H7 (cell line): ENCODE measurements at regions not wholly inside any gene's neighbourhood (a gene's known extent, or its start where the extent isn't known, plus 50 kb on each side); places are given as distances from the start of the nearest gene placed in this dataset.

ENCODE experiments used
- DNase-seq: peaks from one replicate; pipeline ENCODE4 v3.0.0; 2012
- H3K27me3 ChIP-seq: 2 replicates; pipeline ENCODE4 v1.6.0; 2011; ENCODE audit warnings: mild to moderate bottlenecking, low read length; ENCODE audit not compliant: control insufficient read depth, insufficient read depth
- H3K36me3 ChIP-seq: replicated peaks from 2 replicates; pipeline ENCODE4 v1.5.1; 2011; ENCODE audit warnings: low read length; ENCODE audit not compliant: control insufficient read depth, insufficient read depth
- H3K4me3 ChIP-seq: 2 replicates; pipeline ENCODE4 v1.5.1; 2011; ENCODE audit warnings: low read depth, mild to moderate bottlenecking, control low read depth, low read length, moderate library complexity; ENCODE audit not compliant: insufficient read depth

DNA sequence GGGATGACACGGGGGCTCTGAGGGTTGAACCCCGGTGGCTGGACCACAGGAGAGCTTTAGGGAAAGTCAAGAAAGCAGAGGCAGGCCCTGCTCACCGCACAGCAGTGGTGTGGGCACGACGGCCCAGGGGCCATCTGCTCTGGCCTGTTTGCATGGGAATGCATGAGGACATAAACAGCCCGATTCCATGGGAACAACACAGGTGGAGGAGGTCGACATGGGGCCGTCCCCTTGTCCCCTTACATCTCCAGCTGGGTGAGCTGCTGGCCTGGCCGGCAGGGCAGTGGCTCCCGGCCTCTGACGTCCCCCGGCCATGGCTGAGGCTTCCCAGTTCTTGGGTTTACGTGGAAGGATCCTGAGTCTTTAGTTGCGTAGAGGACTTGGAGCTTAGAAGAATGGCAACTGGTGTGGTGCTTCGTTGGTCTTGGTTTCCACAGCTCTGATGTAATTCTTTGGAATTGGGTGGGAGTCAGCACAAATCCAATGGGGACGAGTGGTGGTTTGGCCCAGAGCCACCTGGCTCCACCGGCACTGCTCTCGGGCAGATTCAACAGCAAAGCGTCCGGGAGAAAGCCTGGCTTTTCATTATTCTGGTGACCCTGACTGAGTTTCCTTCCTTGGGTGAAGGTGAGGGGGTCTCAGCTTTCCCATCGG lies 98.3 kb upstream of the HDAC4 start:
- H3K4me3 ChIP-seq = no peak overlapping the region
- no peaks in the 10 kb centered on the region for H3K36me3 ChIP-seq
- H3K27me3 ChIP-seq = no peaks in the 10 kb centered on the region
- no peak for DNase-seq

DNA sequence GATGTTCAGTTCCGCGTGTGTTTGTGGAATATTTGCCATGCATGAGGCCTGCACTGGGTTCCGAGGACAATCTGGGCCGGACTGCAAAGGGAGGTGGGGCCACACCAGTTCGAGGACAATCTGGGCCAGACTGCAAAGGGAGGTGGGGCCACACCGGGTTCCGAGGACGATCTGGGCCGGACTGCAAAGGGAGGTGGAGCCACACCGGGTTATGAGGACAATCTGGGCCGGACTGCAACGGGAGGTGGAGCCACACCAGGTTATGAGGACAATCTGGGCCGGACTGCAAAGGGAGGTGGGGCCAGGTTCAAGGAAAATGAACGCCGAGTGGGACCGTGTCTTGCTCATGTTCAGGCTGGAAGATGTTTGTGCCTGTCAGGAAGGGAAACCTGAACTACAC lies 97.8 kb upstream of the HDAC4 start:
- DNase-seq = no peak
- H3K4me3 ChIP-seq = no peak overlapping the region
- H3K36me3 ChIP-seq = no peaks in the 10 kb centered on the region
- no peaks in the 10 kb centered on the region for H3K27me3 ChIP-seq

DNA sequence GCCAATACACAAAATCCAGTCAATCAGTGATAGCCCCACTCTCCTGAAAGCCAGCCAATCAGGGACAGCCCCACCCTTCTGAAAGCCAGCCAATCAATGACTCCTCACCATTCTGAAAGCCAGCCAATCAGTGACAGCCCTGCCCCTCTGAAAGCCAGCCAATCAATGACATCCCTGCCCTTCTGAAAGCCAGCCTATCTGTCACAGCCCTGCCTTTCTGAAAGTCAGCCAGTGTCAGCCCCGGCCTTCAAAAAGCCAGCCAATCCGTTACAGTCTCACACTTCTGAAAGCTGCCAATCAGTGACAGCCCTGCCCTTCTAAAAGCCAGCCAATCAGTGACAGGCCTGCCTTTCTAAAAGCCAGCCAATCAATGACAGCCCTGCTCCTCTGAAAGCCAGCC lies 95.9 kb upstream of the HDAC4 start:
- Histone ChIP-seq H3K4me3 (no peak overlapping the region), H3K27me3 (no peaks in the 10 kb centered on the region), H3K36me3 (no peaks in the 10 kb centered on the region)
- DNase-seq = no peak

DNA sequence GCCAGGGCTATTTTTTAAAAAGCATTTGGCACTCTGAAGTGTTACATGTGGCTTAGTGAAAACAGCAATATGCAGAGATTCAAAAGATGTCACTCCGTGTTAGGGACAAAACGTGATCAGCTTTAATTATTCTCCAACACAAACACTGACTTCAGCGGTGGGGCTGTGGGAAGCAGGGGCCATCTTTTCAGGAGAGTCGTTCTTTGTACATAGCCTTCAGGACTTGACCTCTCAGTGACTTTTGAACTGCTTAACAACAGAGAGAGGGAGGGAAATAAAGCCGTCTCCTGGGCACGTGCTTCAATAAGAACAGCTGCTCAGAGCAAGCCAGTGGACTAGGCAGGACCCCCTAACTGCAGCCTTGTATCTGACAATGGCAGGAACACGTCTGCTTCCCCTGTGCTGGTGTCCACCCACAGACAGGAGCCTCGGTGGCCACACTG lies 95.0 kb upstream of the HDAC4 start:
- DNase-seq = no peak
- H3K4me3 ChIP-seq = no peak overlapping the region
- H3K27me3 ChIP-seq = no peaks in the 10 kb centered on the region
- H3K36me3 ChIP-seq = no peaks in the 10 kb centered on the region

DNA sequence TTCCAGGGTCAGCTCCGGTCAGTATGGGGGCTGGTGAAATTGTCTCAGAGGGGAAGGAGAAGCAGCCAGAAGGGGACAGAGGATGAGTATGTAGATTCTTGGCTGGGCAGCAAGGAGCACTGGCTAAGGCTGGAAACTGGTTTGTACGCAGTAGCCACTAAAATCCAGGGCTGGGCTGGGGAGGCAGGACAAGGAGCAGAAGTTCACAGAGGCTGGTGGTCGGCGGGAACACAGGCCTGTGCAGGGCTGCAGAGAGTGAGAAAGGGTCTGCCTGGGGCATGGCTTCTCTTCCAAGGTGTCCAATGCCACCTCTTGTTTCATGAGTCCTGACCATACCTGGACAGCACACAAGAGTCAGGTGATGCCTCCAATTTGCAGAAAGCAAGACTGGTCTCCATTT lies 94.4 kb upstream of the HDAC4 start:
- Histone ChIP-seq H3K4me3 (no peak overlapping the region), H3K27me3 (no peaks in the 10 kb centered on the region), H3K36me3 (no peaks in the 10 kb centered on the region)
- DNase-seq = no peak

DNA sequence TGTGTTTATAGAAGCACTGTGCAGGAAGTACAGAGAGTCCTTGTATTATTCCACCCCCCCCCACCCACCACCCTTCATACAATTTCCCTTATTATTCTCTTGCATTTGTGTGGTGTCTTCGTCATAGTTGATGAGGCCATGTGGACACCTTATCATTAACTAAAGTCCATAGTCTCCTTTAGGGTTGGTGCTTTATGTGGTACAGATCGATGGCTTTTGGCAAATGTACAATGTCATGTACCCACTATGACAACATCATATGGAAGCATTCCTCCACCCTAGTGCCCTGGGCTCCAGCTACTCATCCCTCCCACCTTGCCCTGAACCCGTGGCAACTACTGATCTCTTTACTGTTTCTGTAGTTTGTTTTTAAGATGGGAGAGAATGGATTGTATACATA lies 93.8 kb upstream of the HDAC4 start:
- Histone ChIP-seq H3K4me3 (no peak overlapping the region), H3K36me3 (no peaks in the 10 kb centered on the region), H3K27me3 (no peaks in the 10 kb centered on the region)
- no peak for DNase-seq

DNA sequence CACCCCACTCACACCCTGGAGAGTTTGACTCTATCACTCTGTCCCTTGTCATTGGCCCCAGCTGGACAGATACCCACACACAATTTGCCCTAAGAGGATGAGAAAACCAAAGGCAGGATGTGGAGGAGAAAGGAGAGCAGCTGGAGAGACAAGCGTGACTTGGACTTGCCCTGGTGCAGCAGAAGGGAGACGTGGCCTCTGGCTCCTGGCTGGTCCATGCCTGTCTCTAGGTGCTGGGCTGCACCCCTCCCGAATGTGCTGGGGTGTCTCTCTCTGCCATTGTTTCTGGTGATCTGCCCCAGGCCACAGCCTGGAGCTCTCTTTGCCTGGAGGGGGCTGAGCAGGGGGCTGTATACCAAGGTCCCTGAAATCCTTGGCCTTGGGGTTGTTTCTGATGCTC lies 88.7 kb upstream of the HDAC4 start:
- no peaks in the 10 kb centered on the region for H3K27me3 ChIP-seq
- H3K4me3 ChIP-seq = no peak overlapping the region
- no peaks in the 10 kb centered on the region for H3K36me3 ChIP-seq
- DNase-seq = no peak

DNA sequence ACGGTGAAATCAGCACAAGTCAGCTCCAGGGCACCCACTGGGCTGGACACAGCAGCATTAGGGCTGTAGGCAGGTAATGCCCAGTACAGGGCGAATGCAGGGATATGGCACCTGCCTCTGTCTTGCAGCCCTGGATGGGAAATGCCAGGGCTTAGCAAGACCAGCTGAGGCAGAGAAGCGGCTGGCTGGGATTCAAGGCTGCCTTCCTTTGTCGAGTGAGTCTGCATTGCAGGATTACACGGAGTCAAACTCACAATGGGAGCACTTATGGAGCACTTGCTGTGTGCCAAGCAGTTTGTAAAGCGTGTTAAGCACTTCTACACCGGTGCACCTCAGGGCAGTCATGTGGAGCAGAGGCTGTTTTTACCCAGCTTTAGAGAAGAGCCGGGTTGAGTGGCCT lies 87.3 kb upstream of the HDAC4 start:
- Histone ChIP-seq H3K4me3 (no peak overlapping the region), H3K36me3 (no peaks in the 10 kb centered on the region), H3K27me3 (no peaks in the 10 kb centered on the region)
- DNase-seq = no peak

DNA sequence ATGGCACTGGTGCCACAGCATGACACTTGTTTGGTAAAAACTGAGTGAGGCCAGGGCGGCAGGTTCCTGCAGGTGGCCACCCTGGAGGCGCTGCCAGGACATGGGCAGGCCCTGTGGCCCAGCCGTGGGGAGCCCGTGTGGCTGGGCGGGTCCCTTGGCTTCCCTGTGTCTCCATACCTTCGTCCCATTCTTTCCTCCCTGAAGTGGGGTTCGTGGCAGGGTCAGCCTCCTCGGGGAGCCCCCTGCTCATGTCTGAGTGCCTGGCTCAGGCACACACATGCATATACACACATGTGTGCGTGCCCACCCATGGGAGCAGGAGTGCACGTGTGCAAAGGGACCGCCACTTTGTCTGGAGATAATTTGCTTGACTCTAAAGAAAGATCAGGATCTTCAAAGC lies 86.5 kb upstream of the HDAC4 start:
- DNase-seq = no peak
- no peaks in the 10 kb centered on the region for H3K27me3 ChIP-seq
- H3K36me3 ChIP-seq = no peaks in the 10 kb centered on the region
- no peak overlapping the region for H3K4me3 ChIP-seq

DNA sequence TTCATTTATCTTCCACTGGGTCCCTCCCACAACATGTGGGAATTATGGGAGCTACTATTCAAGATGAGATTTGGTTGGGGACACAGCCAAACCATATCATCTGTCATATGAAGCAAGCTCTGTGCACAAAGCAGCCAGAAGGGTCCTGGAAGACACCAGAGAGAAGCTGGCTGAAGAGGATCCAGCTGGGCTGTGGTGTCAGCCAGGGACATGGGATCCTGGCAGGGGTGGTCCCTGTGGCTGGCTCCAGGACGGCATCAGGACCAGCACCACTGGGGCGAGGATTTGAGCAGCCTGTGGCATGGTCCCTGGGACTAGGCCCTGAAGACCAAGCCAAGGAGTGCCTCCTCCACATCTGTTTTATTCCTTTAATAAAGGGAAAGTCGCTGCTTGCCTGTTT lies 84.8 kb upstream of the HDAC4 start:
- Histone ChIP-seq H3K36me3 (no peaks in the 10 kb centered on the region), H3K4me3 (no peak overlapping the region), H3K27me3 (no peaks in the 10 kb centered on the region)
- DNase-seq = no peak

DNA sequence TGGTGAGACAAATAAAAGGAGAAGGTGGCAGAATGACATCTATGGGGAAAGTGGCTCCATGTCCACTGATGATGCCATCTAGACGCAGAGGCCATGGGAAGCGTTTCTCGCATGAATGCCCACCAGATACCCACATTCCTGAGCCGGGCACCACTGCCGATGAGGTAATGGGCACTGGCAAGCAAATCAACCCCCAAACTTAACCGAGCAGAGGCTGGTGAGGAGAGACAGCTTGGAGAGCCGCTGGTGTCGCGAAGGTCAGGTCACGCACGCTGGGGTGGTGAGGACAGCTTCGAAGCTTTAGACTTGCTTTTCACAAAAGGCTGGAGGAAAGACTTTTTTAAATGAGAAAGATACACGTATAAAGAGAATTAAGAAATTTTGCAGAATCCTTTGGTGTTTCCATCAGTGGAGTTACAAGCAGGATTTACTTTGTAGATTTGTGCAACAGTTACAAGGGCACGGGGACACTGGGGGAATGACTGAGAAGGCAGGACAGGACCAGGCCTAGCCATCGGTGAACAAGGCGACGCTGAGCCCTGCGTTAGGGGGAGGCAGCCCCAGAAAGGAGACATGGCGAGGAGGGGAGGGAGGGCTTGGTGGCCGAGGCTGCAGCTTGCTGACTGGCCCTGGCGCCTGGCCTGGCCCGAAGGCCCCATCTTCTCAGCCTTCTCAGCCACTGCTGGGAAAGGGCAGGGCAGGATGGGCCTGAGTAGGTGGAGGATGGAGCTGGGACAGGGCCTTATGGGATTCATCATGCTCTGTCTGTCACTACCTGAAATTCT lies 83.9 kb upstream of the HDAC4 start:
- DNase-seq = no peak
- Histone ChIP-seq H3K36me3 (no peaks in the 10 kb centered on the region), H3K4me3 (no peak overlapping the region), H3K27me3 (no peaks in the 10 kb centered on the region)

DNA sequence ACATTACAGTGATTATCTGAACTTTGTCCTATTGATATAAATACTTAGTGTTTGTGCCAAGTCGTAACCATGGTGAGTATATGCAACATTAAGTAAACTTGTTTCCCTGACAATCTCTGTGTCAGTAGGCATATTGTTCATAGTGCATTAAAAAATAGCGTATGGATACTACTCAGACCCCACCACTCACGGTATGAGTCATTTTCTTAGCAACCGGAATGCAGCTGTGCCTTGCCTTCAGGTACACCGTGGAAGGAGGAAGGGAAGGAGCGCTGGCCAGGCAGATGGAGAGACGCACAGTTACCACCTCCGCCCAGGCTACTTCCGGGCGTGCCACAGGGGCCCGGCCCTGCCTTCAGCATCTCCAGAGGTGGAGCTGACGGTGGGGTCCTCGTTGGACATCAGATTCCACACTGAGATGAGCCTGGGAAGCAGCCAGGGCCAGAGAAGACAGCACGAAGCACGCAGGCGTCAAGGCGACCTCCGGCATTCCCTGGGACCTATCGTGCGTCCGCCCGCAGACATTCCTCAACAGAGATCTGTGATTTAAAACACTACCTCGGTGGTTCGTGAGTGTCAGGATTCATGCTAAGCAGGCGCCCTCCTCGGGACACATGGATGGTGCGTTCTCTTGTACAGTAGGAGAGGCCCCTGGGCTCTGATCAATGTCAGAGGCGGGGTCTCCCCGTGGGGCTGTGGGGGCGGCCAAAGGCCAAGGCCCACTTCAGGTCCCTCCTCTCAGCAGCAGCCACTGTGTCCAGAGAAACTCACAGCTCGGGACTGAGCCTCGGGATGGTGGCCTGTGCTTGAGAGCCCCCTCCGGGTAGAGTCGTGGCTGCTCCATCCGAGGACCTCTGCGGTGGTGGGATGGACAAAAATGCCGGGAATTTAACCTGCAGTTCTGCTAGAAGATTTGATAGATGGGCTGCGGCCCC lies 82.2 kb upstream of the HDAC4 start:
- no peak for DNase-seq
- Histone ChIP-seq H3K4me3 (no peak overlapping the region), H3K27me3 (no peaks in the 10 kb centered on the region), H3K36me3 (no peaks in the 10 kb centered on the region)

DNA sequence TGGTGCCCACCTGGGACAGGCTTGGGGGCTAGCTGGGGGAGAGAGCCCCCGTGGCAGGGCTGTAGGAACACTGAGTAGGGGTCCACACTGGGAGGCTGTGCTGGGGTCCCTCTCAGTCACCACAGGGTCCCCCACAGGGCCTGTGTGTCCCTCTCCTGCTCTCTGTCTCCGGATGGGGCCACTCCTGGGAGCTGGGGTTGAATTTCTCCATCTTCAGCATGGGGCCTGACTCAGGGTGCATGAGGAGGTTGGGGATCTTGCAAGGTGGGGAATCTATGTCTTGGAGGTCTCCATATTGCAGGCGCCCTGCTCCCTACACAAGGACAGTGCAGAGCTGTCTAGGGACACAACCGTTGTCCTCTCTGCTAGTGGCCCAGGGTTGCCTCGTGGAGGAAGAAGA lies 78.7 kb upstream of the HDAC4 start:
- Histone ChIP-seq H3K36me3 (no peaks in the 10 kb centered on the region), H3K27me3 (no peaks in the 10 kb centered on the region), H3K4me3 (no peak overlapping the region)
- DNase-seq = no peak

DNA sequence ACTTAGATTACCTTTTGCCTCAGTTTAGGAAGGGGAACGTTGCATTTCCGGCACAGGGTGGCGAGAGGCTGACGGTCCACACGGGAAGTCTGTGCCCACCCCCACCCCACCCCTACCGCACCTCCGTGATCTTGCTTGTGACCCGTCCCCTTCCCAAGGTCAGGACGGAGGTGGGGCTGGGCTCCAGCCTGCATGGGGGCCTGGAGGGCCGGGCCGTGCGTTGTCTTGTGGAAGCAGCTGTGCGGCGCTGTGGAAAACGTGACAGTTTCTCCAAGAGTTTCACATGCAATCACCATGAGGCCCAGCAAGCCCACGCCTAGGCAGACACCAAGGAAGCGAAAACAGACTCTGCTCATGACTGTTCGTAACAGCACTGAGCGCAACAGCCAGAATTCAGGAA lies 76.8 kb upstream of the HDAC4 start:
- no peak for DNase-seq

More for the DNA sequence above, 76.8 kb upstream of the HDAC4 start:
- no peaks in the 10 kb centered on the region for H3K36me3 ChIP-seq
- no peaks in the 10 kb centered on the region for H3K27me3 ChIP-seq
- no peak overlapping the region for H3K4me3 ChIP-seq
